Uterus (tissue), 2 donors: ENCODE measurements at regions not wholly inside any gene's neighbourhood (a gene's known extent, or its start where the extent isn't known, plus 50 kb on each side); places are given as distances from the start of the nearest gene placed in this dataset.

Source experiments
- POLR2A ChIP-seq, 2 donors: fragments of 450-650 bp; IDR thresholded peaks; one replicate each; pipeline ENCODE4 v1.6.1; 2016; ENCODE audit warnings: antibody characterized with exemption in 2 of 2, mild to moderate bottlenecking in 1 of 2, moderate library complexity in 1 of 2
- TF ChIP-seq, protein P1 (sequence below), 4 experiments: fragments of 200-600 bp in 2 of 4; fragments of 450-650 bp in 2 of 4; sonication (generic) in 2 of 4; IDR thresholded peaks; one replicate each; pipeline ENCODE4 v1.5.1; 2016 to 2019; ENCODE audit warnings: antibody characterized with exemption in 4 of 4, mild to moderate bottlenecking in 2 of 4, moderate library complexity in 1 of 4

DNA sequence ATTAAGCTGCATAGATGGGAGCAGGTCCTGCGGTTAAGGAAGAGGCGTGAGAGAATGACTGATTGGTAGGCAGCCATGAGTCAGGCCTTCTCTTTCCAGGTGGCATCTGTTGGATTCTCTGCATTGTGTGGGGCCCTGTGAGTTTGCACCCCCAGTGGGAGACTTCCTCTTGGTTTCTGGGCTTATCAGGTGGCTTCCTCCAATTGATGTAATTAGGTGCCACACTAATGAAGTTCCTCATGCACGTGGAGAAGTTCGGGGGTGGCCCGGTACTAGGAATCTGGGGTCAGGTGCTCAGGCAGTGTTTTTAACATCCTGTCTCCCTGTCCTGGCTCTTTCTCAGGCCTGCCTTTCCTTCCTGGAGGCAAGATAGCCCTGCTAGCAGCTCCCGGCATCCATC lies 765.1 kb upstream of the TMEM132C start:
- TF ChIP-seq, protein P1, sequence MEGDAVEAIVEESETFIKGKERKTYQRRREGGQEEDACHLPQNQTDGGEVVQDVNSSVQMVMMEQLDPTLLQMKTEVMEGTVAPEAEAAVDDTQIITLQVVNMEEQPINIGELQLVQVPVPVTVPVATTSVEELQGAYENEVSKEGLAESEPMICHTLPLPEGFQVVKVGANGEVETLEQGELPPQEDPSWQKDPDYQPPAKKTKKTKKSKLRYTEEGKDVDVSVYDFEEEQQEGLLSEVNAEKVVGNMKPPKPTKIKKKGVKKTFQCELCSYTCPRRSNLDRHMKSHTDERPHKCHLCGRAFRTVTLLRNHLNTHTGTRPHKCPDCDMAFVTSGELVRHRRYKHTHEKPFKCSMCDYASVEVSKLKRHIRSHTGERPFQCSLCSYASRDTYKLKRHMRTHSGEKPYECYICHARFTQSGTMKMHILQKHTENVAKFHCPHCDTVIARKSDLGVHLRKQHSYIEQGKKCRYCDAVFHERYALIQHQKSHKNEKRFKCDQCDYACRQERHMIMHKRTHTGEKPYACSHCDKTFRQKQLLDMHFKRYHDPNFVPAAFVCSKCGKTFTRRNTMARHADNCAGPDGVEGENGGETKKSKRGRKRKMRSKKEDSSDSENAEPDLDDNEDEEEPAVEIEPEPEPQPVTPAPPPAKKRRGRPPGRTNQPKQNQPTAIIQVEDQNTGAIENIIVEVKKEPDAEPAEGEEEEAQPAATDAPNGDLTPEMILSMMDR (IDR thresholded peaks at IDR 0.05): no peak
- TF ChIP-seq POLR2A (IDR thresholded peaks at IDR 0.05): no peak
